Astrocyte (in vitro differentiated cells and primary cell): ENCODE measurements at regions not wholly inside any gene's neighbourhood (a gene's known extent, or its start where the extent isn't known, plus 50 kb on each side); places are given as distances from the start of the nearest gene placed in this dataset.

ENCODE experiments used
- EZH2 ChIP-seq: IDR thresholded peaks from 2 replicates; pipeline ENCODE4 v1.6.1; 2012; ENCODE audit warnings: mild to moderate bottlenecking, low read length, inconsistent platforms; ENCODE audit not compliant: insufficient read depth
- TF ChIP-seq, protein P1 (sequence below): IDR thresholded peaks from 2 replicates; pipeline ENCODE4 v1.5.1; 2011; ENCODE audit warnings: low read depth, mild to moderate bottlenecking, inconsistent platforms, low read length, moderate library complexity; ENCODE audit not compliant: insufficient read depth

- TF ChIP-seq, protein P1, sequence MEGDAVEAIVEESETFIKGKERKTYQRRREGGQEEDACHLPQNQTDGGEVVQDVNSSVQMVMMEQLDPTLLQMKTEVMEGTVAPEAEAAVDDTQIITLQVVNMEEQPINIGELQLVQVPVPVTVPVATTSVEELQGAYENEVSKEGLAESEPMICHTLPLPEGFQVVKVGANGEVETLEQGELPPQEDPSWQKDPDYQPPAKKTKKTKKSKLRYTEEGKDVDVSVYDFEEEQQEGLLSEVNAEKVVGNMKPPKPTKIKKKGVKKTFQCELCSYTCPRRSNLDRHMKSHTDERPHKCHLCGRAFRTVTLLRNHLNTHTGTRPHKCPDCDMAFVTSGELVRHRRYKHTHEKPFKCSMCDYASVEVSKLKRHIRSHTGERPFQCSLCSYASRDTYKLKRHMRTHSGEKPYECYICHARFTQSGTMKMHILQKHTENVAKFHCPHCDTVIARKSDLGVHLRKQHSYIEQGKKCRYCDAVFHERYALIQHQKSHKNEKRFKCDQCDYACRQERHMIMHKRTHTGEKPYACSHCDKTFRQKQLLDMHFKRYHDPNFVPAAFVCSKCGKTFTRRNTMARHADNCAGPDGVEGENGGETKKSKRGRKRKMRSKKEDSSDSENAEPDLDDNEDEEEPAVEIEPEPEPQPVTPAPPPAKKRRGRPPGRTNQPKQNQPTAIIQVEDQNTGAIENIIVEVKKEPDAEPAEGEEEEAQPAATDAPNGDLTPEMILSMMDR: no peak
- no peak for TF ChIP-seq EZH2
Measured at GRCh38 chr18:52254367-52254766, 85.6 kb upstream of the DCC start.
